ENCODE measurements at regions not wholly inside any gene's neighbourhood (a gene's known extent, or its start where the extent isn't known, plus 50 kb on each side); places are given as distances from the start of the nearest gene placed in this dataset.

GRCh38 chr9:80086386-80086785 lies 514.6 kb downstream of the TLE4 start:
- TF ChIP-seq ZFX (IDR thresholded peaks at IDR 0.05), result no peak
- TF ChIP-seq CTCF (conservative IDR thresholded peaks at IDR 0.05), result no peak
- no peak overlapping the region for H3K27ac ChIP-seq

- no peak for TF ChIP-seq ZFX (IDR thresholded peaks at IDR 0.05)
- TF ChIP-seq CTCF (conservative IDR thresholded peaks at IDR 0.05), result no peak
- H3K27ac ChIP-seq, result no peak overlapping the region
These were observed 513.9 kb downstream of the TLE4 start for GRCh38 chr9:80085668-80086067.

GRCh38 chr9:80082213-80082612 lies 510.4 kb downstream of the TLE4 start:
- H3K27ac ChIP-seq, result no peak overlapping the region
- TF ChIP-seq CTCF (conservative IDR thresholded peaks at IDR 0.05) (no peak), ZFX (IDR thresholded peaks at IDR 0.05) (no peak)

- no peak for TF ChIP-seq ZFX (IDR thresholded peaks at IDR 0.05)
- no peak for TF ChIP-seq CTCF (conservative IDR thresholded peaks at IDR 0.05)
- no peak overlapping the region for H3K27ac ChIP-seq
These were observed 507.1 kb downstream of the TLE4 start for GRCh38 chr9:80078826-80079225.

- H3K27ac ChIP-seq, result no peak overlapping the region
These were observed 505.3 kb downstream of the TLE4 start for GRCh38 chr9:80077059-80077458.

GRCh38 chr9:80076162-80076561 lies 504.4 kb downstream of the TLE4 start:
- no peak overlapping the region; the same call in 1 of the 2 replicates for H3K27ac ChIP-seq
- TF ChIP-seq ZFX (IDR thresholded peaks at IDR 0.05) (no peak), CTCF (conservative IDR thresholded peaks at IDR 0.05) (no peak)

More at GRCh38 chr9:80077059-80077458, 505.3 kb downstream of the TLE4 start:
- TF ChIP-seq ZFX (IDR thresholded peaks at IDR 0.05), result no peak
- no peak for TF ChIP-seq CTCF (conservative IDR thresholded peaks at IDR 0.05)

GRCh38 chr9:80074439-80074838 lies 502.7 kb downstream of the TLE4 start:
- TF ChIP-seq CTCF (conservative IDR thresholded peaks at IDR 0.05) (no peak), ZFX (IDR thresholded peaks at IDR 0.05) (peak; percentile 19; the same call in 1 of the 2 replicates)
- peak overlapping the region; percentile 67 for H3K27ac ChIP-seq

All from C4-2B (cell line).